NCI-H524 treated with DMSO at 0.1 percent for 48 hours (cell line): ENCODE measurements at regions not wholly inside any gene's neighbourhood (a gene's known extent, or its start where the extent isn't known, plus 50 kb on each side); places are given as distances from the start of the nearest gene placed in this dataset.

Source experiments
- DNase-seq: peaks from one replicate; lab custom pipeline; 2025; lab: John Stamatoyannopoulos, UW

DNA sequence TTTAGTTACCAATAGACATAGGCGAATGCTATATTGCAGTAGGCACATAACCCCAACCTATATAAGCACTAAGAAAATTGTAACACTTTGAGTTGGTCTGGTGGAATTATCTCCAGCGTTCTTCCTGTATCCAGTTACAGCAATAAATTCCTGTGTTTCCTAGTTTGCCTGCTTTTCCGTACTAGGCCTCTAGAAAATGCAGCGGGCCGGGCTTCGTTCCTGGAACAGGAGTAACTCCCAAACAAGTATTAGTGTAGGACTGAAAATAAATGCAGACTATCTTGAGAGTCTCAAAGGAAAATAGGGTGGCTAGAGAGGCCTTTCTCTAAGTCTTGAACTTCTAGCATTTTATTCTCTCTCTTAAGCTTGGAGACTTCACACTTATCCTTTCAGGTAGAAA lies 159.8 kb downstream of the OR13H1 start:
- no peak for DNase-seq

- DNase-seq = no peak
Measured at GRCh38 chrX:131704136-131704695, 160.3 kb downstream of the OR13H1 start.

DNA sequence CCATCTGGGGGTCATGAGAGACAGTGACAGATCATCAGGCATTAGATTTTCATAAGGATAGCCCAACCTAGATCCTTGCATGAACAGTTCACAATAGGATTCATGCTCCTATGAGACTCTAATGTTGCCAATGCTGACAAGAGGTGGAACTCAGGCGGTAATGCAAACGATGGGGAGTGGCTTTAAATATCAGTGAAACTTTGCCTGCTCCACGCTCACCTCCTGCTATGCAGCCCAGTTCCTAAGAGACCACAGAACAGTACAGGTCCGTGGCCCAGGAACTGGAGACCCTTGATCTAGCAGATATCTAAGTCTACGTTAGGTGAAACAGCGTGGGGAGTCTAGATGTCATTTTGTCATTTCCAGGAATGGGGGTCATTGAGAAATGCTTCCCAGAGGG lies 165.7 kb downstream of the OR13H1 start:
- DNase-seq = no peak

- no peak for DNase-seq
Measured at GRCh38 chrX:131711478-131711867, 167.6 kb downstream of the OR13H1 start.

DNA sequence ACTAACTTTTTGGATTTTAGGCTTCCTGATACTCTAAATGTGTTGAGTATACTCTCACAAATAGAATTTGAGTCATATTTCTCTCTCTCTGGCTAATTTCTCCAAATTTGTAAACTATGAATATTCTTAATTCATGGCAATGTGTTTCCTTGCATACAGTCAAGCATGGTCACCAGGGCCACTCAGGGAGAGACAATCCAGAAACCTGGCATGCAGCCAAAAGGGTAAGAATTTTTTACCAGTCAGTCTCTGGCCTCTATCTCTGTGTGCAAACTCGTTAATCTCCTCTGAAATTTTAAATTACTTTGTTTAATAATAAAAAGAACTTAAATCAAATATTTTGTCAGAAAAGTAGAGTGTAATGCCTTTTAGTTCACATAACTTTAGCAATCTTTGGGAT lies 179.8 kb downstream of the OR13H1 start:
- no peak for DNase-seq

- no peak for DNase-seq
Measured at GRCh38 chrX:131724292-131724691, 180.4 kb downstream of the OR13H1 start.

GRCh38 chrX:131725001-131725654 lies 181.3 kb downstream of the OR13H1 start:
- no peak for DNase-seq

DNA sequence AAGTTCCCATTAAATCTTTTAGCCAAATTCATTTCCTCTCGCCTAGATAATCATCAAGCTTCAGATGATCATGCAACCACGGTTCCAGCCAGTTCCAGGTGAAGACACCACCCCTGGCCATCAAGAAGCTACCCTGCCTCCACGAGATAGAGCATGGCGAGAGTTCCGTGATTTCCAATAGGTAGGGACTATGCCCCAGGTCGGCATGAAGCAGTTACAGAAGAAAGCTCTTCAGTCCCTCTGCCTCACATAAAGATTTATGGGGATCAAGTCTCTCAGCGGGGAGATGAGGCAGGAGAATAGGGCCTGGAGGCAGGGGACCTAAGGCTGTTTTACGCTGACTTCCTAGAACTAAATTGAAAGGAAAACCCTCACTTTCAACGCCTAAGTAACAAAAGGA lies 183.9 kb downstream of the OR13H1 start:
- no peak for DNase-seq

- DNase-seq = no peak
Measured at GRCh38 chrX:131728295-131729145, 184.6 kb downstream of the OR13H1 start.

DNA sequence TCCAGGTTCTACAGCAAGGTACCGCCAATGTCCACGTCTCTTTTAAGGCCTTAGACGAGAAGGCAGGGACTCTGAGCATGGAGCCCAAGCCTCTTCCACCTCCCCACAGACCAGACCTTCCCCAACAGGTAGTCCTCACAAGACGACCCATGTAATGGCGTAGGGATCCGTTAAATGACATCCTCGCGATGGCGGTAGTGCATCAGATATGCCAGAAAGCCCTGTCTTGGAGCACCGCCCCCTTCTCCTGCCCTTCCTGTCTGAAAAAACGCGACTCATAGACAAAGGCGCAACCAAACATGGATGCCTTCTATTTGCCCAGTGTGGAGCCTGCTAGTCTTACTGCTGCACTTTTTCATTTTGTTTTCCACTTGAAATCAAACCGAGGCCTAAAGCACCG lies 185.4 kb downstream of the OR13H1 start:
- no peak for DNase-seq

GRCh38 chrX:131734621-131735020 lies 190.7 kb downstream of the OR13H1 start:
- DNase-seq = no peak

GRCh38 chrX:131735127-131735526 lies 191.3 kb downstream of the OR13H1 start:
- no peak for DNase-seq

- no peak for DNase-seq
Measured at GRCh38 chrX:131739823-131740222, 195.9 kb downstream of the OR13H1 start.

DNA sequence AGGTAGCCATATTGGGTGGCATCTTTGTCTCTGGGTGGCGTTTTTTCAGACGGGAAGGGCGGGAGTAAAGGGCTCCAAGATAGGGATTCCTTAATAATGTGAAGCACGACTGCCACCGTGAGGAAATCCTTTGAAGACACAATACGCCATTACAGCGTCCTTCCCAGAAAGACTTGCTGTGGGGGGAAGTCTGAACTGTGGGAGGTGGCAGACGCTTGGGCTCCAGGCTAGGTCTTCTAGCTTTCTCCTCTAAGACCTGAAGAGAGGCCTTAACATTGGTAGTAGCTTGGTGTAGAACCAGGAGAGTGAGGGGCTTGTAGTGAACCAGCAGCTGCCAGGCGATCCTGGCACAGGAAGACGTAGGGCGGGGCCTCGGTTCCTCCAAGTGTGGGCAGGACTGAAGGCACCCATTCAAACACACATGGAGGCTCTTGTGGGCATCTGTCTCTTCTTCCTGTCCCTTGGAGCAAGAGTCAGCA lies 197.3 kb downstream of the OR13H1 start:
- DNase-seq = no peak

GRCh38 chrX:131745942-131746489 lies 202.1 kb downstream of the OR13H1 start:
- no peak for DNase-seq

GRCh38 chrX:131746491-131746968 lies 202.7 kb downstream of the OR13H1 start:
- DNase-seq = no peak

DNA sequence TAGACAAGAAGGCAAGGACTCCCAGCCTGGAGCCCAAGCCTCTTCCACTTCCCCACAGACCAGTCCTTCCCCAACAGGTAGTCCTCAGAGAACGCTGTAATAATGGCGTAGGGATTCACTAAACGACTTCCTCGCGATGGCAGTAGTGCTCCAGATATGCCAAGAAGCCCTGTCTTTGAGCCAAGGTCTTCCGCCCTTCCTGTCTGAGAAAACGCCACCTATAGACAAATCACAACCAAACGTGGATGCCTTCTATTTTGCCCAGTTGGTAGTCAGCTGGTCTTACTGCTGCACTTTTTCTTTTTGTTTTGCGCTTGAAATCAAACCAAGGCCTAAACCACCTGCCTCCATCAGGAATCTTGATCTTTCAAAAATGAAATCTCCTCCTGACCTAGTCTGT lies 203.3 kb downstream of the OR13H1 start:
- DNase-seq = no peak

- no peak for DNase-seq
Measured at GRCh38 chrX:131752493-131753198, 208.8 kb downstream of the OR13H1 start.

DNA sequence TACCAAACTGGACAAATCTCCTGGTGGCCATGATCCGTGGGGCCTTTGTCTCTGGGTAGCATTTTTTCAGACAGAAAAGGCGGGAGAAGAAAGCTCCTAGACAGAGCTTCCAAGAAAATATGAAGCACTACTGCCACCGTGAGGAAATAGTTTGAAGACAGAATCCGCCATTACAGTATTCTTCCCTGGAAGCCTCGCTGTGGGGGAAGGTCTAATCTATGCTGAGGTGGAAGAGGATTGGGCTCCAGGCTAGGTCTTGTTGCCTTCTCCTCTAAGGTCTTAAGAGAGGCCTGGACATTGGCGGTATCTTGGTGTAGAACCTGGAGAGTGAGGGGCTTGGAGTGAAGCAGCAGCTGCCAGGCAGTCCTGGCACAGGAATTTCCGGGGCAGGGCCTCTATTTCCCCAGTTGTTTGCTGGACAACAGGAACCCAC lies 218.9 kb downstream of the OR13H1 start:
- no peak for DNase-seq

- DNase-seq = no peak
Measured at GRCh38 chrX:131763674-131764073, 219.8 kb downstream of the OR13H1 start.

- DNase-seq = no peak
Measured at GRCh38 chrX:131764216-131764615, 220.3 kb downstream of the OR13H1 start.
